Choroid plexus epithelial cell (primary cell): ENCODE measurements at regions not wholly inside any gene's neighbourhood (a gene's known extent, or its start where the extent isn't known, plus 50 kb on each side); places are given as distances from the start of the nearest gene placed in this dataset.

ENCODE experiments used
- DNase-seq: peaks from one replicate; pipeline ENCODE4 v3.0.0-alpha.2; 2010; ENCODE audit warnings: low read depth
- H3K4me3 ChIP-seq: 2 replicates; pipeline ENCODE4 v1.5.1; 2011; ENCODE audit warnings: low read depth, mild to moderate bottlenecking, control low read depth, low read length, moderate library complexity
- TF ChIP-seq, protein P1 (sequence below): conservative IDR thresholded peaks from 2 replicates; pipeline ENCODE4 v1.5.1; 2011; ENCODE audit warnings: low read depth, mild to moderate bottlenecking, control low read depth, inconsistent platforms, low read length, moderate library complexity

DNA sequence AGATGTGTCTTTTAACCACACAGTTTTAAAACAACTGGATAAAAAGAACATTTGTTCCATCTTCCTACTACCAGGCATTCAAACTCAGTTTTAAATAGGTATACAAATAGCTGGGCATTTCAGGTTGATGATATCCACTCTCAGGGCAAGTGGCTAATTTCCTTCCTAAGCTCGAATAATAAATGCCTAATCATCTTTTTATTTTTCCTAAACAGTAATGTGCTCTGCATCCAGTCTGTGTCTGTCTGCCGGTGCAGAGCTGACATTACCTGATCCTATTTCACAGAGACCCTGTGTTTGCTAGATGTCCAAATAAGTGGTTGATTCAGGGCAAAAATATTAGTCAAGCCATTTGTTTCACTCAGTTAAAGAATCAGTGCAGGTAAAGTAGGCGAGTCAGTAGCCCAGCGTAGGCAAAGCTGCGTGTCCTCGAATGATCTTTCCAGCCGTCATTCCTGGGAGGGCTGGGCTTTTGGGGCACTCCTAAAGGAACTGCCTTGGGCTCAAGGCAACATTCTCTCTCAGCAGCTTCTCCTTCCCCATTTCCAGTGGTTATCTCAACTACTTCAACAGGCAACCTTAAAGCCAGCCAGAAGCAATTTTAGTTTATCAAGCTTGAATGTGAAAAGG, 74.2 kb upstream of the BMP2 start:
- TF ChIP-seq, protein P1, sequence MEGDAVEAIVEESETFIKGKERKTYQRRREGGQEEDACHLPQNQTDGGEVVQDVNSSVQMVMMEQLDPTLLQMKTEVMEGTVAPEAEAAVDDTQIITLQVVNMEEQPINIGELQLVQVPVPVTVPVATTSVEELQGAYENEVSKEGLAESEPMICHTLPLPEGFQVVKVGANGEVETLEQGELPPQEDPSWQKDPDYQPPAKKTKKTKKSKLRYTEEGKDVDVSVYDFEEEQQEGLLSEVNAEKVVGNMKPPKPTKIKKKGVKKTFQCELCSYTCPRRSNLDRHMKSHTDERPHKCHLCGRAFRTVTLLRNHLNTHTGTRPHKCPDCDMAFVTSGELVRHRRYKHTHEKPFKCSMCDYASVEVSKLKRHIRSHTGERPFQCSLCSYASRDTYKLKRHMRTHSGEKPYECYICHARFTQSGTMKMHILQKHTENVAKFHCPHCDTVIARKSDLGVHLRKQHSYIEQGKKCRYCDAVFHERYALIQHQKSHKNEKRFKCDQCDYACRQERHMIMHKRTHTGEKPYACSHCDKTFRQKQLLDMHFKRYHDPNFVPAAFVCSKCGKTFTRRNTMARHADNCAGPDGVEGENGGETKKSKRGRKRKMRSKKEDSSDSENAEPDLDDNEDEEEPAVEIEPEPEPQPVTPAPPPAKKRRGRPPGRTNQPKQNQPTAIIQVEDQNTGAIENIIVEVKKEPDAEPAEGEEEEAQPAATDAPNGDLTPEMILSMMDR, result no peak
- H3K4me3 ChIP-seq, result no peak overlapping the region
- DNase-seq, result no peak

DNA sequence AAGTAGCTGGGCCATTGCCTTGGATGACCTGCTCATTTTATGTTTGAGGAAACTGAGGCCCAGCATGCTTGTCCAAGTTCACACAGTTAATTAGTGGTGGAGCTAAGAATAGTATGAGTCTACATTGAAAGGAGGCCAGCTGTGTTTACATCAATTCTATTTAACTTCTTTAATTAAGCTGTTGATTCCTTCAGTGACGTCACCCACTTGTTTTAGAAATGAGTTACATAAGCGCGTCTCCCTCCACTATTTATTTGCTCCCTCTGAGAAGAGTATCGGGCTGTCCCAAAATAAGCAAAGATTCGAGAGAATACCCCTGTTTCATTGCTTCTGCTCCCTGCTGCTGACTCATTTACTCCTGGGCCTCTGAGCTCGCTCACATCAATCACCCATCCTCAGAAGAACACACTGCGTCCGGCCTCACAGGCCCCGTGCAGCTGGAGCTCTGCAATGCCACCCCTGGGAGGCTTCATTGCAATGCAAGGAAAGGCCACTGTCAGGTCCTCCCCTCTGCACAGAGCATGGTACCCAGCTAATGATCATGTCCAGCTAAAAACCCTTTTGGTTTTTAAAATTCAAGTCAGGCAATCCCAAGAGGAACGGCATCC, 74.8 kb upstream of the BMP2 start:
- TF ChIP-seq, protein P1, result no peak
- no peak overlapping the region for H3K4me3 ChIP-seq
- DNase-seq, result no peak

DNA sequence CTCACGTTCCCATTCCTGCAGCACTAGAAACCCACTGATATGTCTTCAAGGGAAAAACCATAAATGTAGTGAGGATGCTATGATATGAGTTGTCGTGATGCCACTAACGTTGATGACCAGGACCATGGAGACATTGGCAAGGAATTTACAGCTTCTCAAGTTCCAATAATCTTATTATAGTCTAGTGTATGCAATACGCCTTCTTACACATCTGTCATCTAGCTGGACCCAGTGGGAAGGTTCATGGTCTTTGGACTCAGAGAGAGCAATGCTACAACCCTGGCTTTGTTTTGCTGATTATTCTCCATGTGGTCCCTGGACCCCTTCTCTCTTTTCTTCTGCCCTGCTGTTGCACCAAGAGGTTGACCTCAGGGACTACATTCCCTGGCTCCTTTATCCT, 76.0 kb upstream of the BMP2 start:
- TF ChIP-seq, protein P1, result no peak
- no peak for DNase-seq
- no peak overlapping the region for H3K4me3 ChIP-seq

DNA sequence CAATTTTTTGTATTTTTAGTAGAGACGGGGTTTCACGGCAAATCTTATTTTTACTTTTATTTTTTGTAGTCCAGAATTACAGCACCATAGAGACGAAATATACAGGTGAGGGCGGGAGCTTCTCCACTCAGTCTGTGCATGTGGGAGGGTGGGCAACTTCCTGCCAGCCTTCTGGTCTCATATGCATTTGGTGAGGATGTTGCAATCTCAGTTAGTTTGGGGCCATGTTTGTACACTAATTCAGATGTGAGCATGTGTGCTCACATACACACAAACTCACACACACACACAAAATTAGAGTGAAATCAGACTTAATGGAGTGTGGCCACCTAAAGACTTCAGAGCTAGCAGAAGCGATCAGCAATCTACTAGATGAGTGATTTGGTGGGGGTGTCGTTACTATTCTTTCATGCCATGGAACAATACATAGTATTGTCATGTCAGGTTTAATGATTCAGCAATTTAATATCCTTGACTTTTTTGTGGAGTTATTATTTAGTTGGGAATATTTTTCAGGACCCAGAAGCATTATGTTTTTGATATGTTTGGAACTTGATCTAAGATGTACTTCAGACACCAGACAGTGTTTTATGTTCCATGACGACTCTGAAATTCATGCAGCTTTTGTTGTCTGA, 78.0 kb upstream of the BMP2 start:
- TF ChIP-seq, protein P1, result no peak
- DNase-seq, result no peak

DNA sequence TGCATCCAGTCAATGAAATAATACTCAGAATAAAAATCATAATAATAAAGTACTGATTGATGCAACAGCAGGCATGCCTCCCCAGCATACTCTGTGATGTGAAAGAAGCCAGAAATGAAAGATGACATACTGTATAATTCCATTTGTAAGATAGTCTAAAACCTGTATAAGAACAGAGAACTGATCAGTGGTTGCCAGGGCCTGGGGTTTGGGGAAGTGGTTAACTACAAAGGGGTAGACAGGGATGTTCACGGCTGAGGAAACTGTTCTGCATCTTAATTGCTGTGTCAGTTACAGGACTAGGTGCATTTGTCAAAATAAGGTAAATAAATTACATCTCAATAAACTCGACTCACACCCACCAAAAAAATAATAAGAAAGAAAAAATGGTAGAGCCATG, 81.3 kb upstream of the BMP2 start:
- TF ChIP-seq, protein P1, result no peak
- DNase-seq, result no peak
- H3K4me3 ChIP-seq, result no peak overlapping the region

More for the DNA sequence above, 78.0 kb upstream of the BMP2 start:
- H3K4me3 ChIP-seq, result no peak overlapping the region

DNA sequence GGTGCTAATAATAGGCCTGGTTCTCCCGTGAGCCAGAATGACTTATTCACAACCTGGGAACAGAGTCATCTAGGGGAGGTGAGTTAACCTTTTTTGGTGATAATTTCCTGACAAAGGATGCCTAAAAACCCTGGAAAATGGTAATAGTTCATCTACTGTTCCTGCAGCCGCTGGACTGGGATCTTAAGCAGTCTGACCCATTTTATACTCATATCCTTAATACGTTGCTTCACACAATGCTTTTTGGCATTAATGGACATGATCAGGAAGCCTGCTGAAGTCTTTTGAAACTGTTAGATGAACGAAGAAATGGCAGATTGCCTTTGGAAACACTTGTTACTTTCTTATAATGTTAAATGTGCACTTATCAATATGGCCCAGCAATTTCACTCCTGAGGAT, 81.9 kb upstream of the BMP2 start:
- DNase-seq, result no peak
- TF ChIP-seq, protein P1, result no peak

More for the DNA sequence above, 81.9 kb upstream of the BMP2 start:
- H3K4me3 ChIP-seq, result no peak overlapping the region
